ENCODE measurements at regions not wholly inside any gene's neighbourhood (a gene's known extent, or its start where the extent isn't known, plus 50 kb on each side); places are given as distances from the start of the nearest gene placed in this dataset.
A peak's percentile ranks its signal among the peaks of the same experiment; 100 is the strongest.

DNA sequence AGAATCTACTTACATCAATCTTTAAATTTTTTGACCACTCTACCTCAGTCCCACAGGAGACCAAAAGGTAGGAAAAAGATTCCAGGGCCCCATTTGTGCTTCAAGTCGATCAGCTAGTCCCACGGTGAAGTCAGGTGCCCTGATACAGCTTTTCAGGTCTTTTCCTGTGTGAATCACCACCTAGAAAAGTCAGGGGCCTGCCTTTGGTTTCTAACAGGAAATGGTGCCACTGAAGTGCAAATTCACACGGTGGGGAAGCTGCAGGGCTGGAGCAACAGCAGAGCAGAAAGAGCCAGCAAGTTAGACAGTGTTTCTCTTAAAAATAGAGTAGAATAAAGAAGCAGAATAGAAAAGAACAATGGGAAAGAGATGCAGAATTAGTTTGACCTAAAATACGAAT lies 107.5 kb downstream of the KLF12 start:
- TF ChIP-seq CTCF (IDR thresholded peaks at IDR 0.05; ENCODE audit: extremely low read depth, insufficient read depth, missing control alignments): no peak
- peak; percentile 37 for DNase-seq (ENCODE audit: low spot score)
- in situ Hi-C loops (cut with MboI; ENCODE audit: low pct_unique_long_range_greater_than_20kb, low sequenced_read_pairs, unreplicated experiment): no loop called here

DNA sequence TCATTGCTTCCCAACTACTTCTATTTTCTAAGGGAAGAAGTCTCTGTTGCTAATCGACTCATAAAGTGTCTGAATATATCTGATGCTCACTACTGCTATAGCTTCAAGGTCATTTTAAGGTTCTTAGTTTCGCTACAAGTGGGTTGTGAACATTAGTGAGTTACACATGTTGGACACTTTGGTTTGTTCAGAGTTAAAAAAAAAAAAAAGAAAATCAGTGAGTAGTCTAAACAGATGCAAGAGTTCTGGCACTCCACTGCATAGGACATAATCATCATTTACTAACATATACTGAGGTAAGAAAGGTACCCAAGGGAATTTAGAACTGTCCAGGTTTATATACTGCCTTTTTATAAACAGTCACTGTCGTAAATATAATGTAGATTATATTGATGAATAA lies 108.8 kb downstream of the KLF12 start:
- no peak for TF ChIP-seq CTCF (IDR thresholded peaks at IDR 0.05; ENCODE audit: extremely low read depth, insufficient read depth, missing control alignments)
- DNase-seq (ENCODE audit: low spot score): no peak
- in situ Hi-C loops (cut with MboI; ENCODE audit: low pct_unique_long_range_greater_than_20kb, low sequenced_read_pairs, unreplicated experiment): no loop called here

DNA sequence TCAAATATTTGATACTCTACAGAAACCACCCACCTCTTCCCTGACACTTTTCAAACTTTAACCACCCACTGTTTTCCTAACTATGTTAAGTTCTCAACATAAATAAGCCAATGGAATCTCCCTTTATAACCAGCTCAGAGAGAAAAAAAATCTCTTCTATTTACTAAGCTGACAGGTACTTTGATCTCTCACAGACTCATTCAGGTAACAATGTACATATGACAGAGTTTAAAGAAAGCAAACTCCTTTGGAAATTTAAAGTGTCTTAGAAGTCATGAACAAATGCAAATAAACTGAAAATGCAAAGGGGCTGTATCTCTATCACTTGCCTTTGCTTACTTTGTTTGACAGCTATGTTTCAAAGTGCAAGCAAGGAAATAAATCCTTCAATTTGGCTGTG lies 109.3 kb downstream of the KLF12 start:
- no peak for TF ChIP-seq CTCF (IDR thresholded peaks at IDR 0.05; ENCODE audit: extremely low read depth, insufficient read depth, missing control alignments)
- in situ Hi-C loops (cut with MboI; ENCODE audit: low pct_unique_long_range_greater_than_20kb, low sequenced_read_pairs, unreplicated experiment): no loop called here
- DNase-seq (ENCODE audit: low spot score): no peak

DNA sequence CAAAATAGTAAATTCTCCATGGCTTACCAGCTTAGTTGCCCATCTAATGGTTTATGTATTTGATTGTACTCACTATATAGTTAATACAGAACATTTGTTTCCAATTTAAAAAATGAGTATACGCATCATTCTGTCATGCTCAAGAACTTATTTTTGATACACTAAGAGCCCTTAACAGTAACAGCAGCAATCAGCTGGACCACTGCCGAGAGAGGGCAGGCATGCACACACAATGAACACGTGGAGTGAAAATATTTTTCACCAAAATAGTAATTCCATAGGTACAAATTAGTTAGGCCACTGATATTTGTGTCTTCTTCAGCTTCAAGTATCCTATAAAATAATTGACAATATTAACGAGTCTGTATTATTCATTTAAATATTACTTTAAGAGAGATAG lies 109.9 kb downstream of the KLF12 start:
- in situ Hi-C loops (cut with MboI; ENCODE audit: low pct_unique_long_range_greater_than_20kb, low sequenced_read_pairs, unreplicated experiment): no loop called here
- no peak for DNase-seq (ENCODE audit: low spot score)
- no peak for TF ChIP-seq CTCF (IDR thresholded peaks at IDR 0.05; ENCODE audit: extremely low read depth, insufficient read depth, missing control alignments)

- TF ChIP-seq CTCF (IDR thresholded peaks at IDR 0.05; ENCODE audit: extremely low read depth, insufficient read depth, missing control alignments): no peak
- no peak for DNase-seq (ENCODE audit: low spot score)
- in situ Hi-C loops (cut with MboI; ENCODE audit: low pct_unique_long_range_greater_than_20kb, low sequenced_read_pairs, unreplicated experiment): no loop called here
These were observed 110.7 kb downstream of the KLF12 start for GRCh38 chr13:74023484-74023883.

DNA sequence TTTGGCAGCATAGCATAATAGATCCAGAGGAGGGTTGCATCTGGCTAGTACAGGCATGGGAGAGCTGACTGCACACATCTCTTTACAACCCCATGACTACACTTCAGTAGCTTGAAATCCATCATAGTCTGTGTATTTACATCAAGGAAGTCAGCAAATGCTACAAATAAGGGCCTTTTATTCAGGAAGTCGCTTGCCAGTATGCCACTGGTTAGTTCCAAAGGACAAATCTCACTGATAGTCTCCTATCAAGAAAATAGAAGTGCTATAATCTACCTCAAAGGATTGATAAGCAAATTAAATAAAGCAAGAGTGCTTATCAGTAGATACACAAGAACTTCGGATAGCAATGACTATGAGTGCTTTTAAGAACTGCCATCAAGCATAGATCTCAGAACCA lies 112.7 kb downstream of the KLF12 start:
- DNase-seq (ENCODE audit: low spot score): no peak
- no peak for TF ChIP-seq CTCF (IDR thresholded peaks at IDR 0.05; ENCODE audit: extremely low read depth, insufficient read depth, missing control alignments)
- in situ Hi-C loops (cut with MboI; ENCODE audit: low pct_unique_long_range_greater_than_20kb, low sequenced_read_pairs, unreplicated experiment): no loop called here

- in situ Hi-C loops (cut with MboI; ENCODE audit: low pct_unique_long_range_greater_than_20kb, low sequenced_read_pairs, unreplicated experiment): no loop called here
- DNase-seq (ENCODE audit: low spot score): no peak
- no peak for TF ChIP-seq CTCF (IDR thresholded peaks at IDR 0.05; ENCODE audit: extremely low read depth, insufficient read depth, missing control alignments)
These were observed 116.2 kb downstream of the KLF12 start for GRCh38 chr13:74018062-74018431.
